ENCODE measurements at regions not wholly inside any gene's neighbourhood (a gene's known extent, or its start where the extent isn't known, plus 50 kb on each side); places are given as distances from the start of the nearest gene placed in this dataset.

GRCh38 chr13:48181482-48182145, 51.4 kb upstream of the ITM2B start:
- no peak overlapping the region for H3K27ac Mint-ChIP-seq
- no peak overlapping the region for H3K4me3 Mint-ChIP-seq
- no peak for ATAC-seq

GRCh38 chr13:48178126-48178525, 54.9 kb upstream of the ITM2B start:
- ATAC-seq, result no peak
- Mint-ChIP-seq H3K9me3 (no peaks in the 10 kb centered on the region), H3K4me1 (peaks cover 23% of the 10 kb centered on the region), H3K27ac (peak overlapping the region in 1 of 2 donors; percentile 44), H3K4me3 (no peak overlapping the region), H3K27me3 (no peaks in the 10 kb centered on the region)
- no peak for DNase-seq

More at GRCh38 chr13:48181482-48182145, 51.4 kb upstream of the ITM2B start:
- Mint-ChIP-seq H3K27me3 (no peaks in the 10 kb centered on the region), H3K4me1 (peaks cover 53% of the 10 kb centered on the region), H3K9me3 (no peaks in the 10 kb centered on the region)
- no peak for DNase-seq

GRCh38 chr13:48176781-48177180, 56.2 kb upstream of the ITM2B start:
- no peaks in the 10 kb centered on the region for H3K9me3 Mint-ChIP-seq
- DNase-seq (no peak), ATAC-seq (no peak)
- no peaks in the 10 kb centered on the region for H3K27me3 Mint-ChIP-seq
- no peak overlapping the region for H3K27ac Mint-ChIP-seq
- peaks cover 11% of the 10 kb centered on the region for H3K4me1 Mint-ChIP-seq
- no peak overlapping the region for H3K4me3 Mint-ChIP-seq

GRCh38 chr13:48175185-48175584, 57.8 kb upstream of the ITM2B start:
- ATAC-seq (no peak), DNase-seq (no peak)
- no peaks in the 10 kb centered on the region for H3K27me3 Mint-ChIP-seq
- peaks cover 6% of the 10 kb centered on the region for H3K4me1 Mint-ChIP-seq
- no peak overlapping the region for H3K27ac Mint-ChIP-seq
- H3K4me3 Mint-ChIP-seq, result no peak overlapping the region
- no peaks in the 10 kb centered on the region for H3K9me3 Mint-ChIP-seq

- peaks cover 9% of the 10 kb centered on the region for H3K4me1 Mint-ChIP-seq
- no peaks in the 10 kb centered on the region for H3K9me3 Mint-ChIP-seq
- no peaks in the 10 kb centered on the region for H3K27me3 Mint-ChIP-seq
- DNase-seq (no peak), ATAC-seq (no peak)
- H3K27ac Mint-ChIP-seq, result no peak overlapping the region
- no peak overlapping the region for H3K4me3 Mint-ChIP-seq
These were observed 65.1 kb upstream of the ITM2B start for GRCh38 chr13:48167866-48168265.

- Mint-ChIP-seq H3K4me1 (peaks cover 23% of the 10 kb centered on the region), H3K27me3 (no peaks in the 10 kb centered on the region), H3K4me3 (no peak overlapping the region), H3K27ac (no peak overlapping the region), H3K9me3 (no peaks in the 10 kb centered on the region)
- DNase-seq, result no peak
- no peak for ATAC-seq
These were observed 67.3 kb upstream of the ITM2B start for GRCh38 chr13:48165727-48166126.

- no peak for DNase-seq
These were observed 67.9 kb upstream of the ITM2B start for GRCh38 chr13:48165063-48165462.

GRCh38 chr13:48163061-48163460, 68.2 kb upstream of the MED4 start:
- Mint-ChIP-seq H3K4me1 (peaks cover 50% of the 10 kb centered on the region), H3K4me3 (no peak overlapping the region), H3K27ac (no peak overlapping the region), H3K27me3 (no peaks in the 10 kb centered on the region), H3K9me3 (no peaks in the 10 kb centered on the region)
- ATAC-seq, result no peak
- no peak for DNase-seq

More at GRCh38 chr13:48165063-48165462, 67.9 kb upstream of the ITM2B start:
- no peaks in the 10 kb centered on the region for H3K27me3 Mint-ChIP-seq
- H3K27ac Mint-ChIP-seq, result no peak overlapping the region
- ATAC-seq, result no peak
- H3K4me3 Mint-ChIP-seq, result no peak overlapping the region
- H3K9me3 Mint-ChIP-seq, result no peaks in the 10 kb centered on the region
- peaks cover 30% of the 10 kb centered on the region for H3K4me1 Mint-ChIP-seq

- Mint-ChIP-seq H3K4me3 (no peak overlapping the region), H3K27ac (no peak overlapping the region), H3K9me3 (no peaks in the 10 kb centered on the region), H3K27me3 (no peaks in the 10 kb centered on the region), H3K4me1 (peaks cover 53% of the 10 kb centered on the region)
- DNase-seq (no peak), ATAC-seq (no peak)
These were observed 67.3 kb upstream of the MED4 start for GRCh38 chr13:48162217-48162616.

GRCh38 chr13:48161530-48162179, 66.8 kb upstream of the MED4 start:
- no peak for ATAC-seq
- no peak for DNase-seq
- no peaks in the 10 kb centered on the region for H3K9me3 Mint-ChIP-seq
- H3K27ac Mint-ChIP-seq, result no peak overlapping the region
- H3K4me3 Mint-ChIP-seq, result no peak overlapping the region
- H3K27me3 Mint-ChIP-seq, result no peaks in the 10 kb centered on the region
- H3K4me1 Mint-ChIP-seq, result peaks cover 53% of the 10 kb centered on the region

GRCh38 chr13:48160606-48161278, 65.8 kb upstream of the MED4 start:
- peak overlapping the region; percentile 1 to 52 for H3K4me3 Mint-ChIP-seq
- peaks cover 57% of the 10 kb centered on the region for H3K4me1 Mint-ChIP-seq
- DNase-seq (no peak), ATAC-seq (no peak)
- H3K27ac Mint-ChIP-seq, result peak overlapping the region; percentile 3 to 44
- no peaks in the 10 kb centered on the region for H3K9me3 Mint-ChIP-seq
- no peaks in the 10 kb centered on the region for H3K27me3 Mint-ChIP-seq

- ATAC-seq (no peak), DNase-seq (no peak)
- Mint-ChIP-seq H3K9me3 (no peaks in the 10 kb centered on the region), H3K4me1 (peaks cover 66% of the 10 kb centered on the region), H3K27me3 (no peaks in the 10 kb centered on the region), H3K27ac (peak overlapping the region in 1 of 2 donors; percentile 84), H3K4me3 (peak overlapping the region; percentile 23 to 69)
These were observed 64.9 kb upstream of the MED4 start for GRCh38 chr13:48159826-48160225.

GRCh38 chr13:48159401-48159800, 64.5 kb upstream of the MED4 start:
- H3K9me3 Mint-ChIP-seq, result no peaks in the 10 kb centered on the region
- ATAC-seq (peak; percentile 41), DNase-seq (no peak)
- no peaks in the 10 kb centered on the region for H3K27me3 Mint-ChIP-seq
- H3K27ac Mint-ChIP-seq, result peak overlapping the region in 1 of 2 donors; percentile 84
- H3K4me1 Mint-ChIP-seq, result peaks cover 70% of the 10 kb centered on the region
- peak overlapping the region; percentile 23 to 69 for H3K4me3 Mint-ChIP-seq

- H3K27ac Mint-ChIP-seq, result peak overlapping the region; percentile 28 to 78
- H3K4me1 Mint-ChIP-seq, result peaks cover 75% of the 10 kb centered on the region
- no peaks in the 10 kb centered on the region for H3K27me3 Mint-ChIP-seq
- ATAC-seq (no peak), DNase-seq (no peak)
- peak overlapping the region; percentile 17 to 52 for H3K4me3 Mint-ChIP-seq
- no peaks in the 10 kb centered on the region for H3K9me3 Mint-ChIP-seq
These were observed 64.0 kb upstream of the MED4 start for GRCh38 chr13:48158915-48159314.

- Mint-ChIP-seq H3K27me3 (no peaks in the 10 kb centered on the region), H3K4me3 (peak overlapping the region; percentile 17 to 49), H3K27ac (peak overlapping the region; percentile 78 to 96), H3K4me1 (peaks cover 81% of the 10 kb centered on the region), H3K9me3 (no peaks in the 10 kb centered on the region)
- no peak for ATAC-seq
- no peak for DNase-seq
These were observed 63.4 kb upstream of the MED4 start for GRCh38 chr13:48158290-48158689.

- Mint-ChIP-seq H3K4me3 (peak overlapping the region; percentile 79 to 80), H3K27me3 (no peaks in the 10 kb centered on the region), H3K27ac (peak overlapping the region; percentile 98 to 99), H3K9me3 (no peaks in the 10 kb centered on the region), H3K4me1 (peaks cover 92% of the 10 kb centered on the region)
- DNase-seq (peak; percentile 78 to 84), ATAC-seq (peak; percentile 87)
These were observed 61.6 kb upstream of the MED4 start for GRCh38 chr13:48156466-48156865.
